ENCODE measurements at regions not wholly inside any gene's neighbourhood (a gene's known extent, or its start where the extent isn't known, plus 50 kb on each side); places are given as distances from the start of the nearest gene placed in this dataset.
"Not testable (repeated sequence)": the region's sequence is repeated elsewhere in the genome, so short reads cannot be mapped to it uniquely, and the experiment has no call there.

- DNase-seq: no peak
Measured at GRCh38 chr10:18735711-18736110, 76.5 kb downstream of the ARL5B start.

GRCh38 chr10:18737236-18737635, 78.0 kb downstream of the ARL5B start:
- no peak for DNase-seq

- DNase-seq: no peak
Measured at GRCh38 chr10:18737841-18738240, 78.6 kb downstream of the ARL5B start.

GRCh38 chr10:18738835-18739234, 79.6 kb downstream of the ARL5B start:
- no peak for DNase-seq

GRCh38 chr10:18743926-18744325, 84.7 kb downstream of the ARL5B start:
- DNase-seq: peak; percentile 15

- DNase-seq: peak; percentile 82
Measured at GRCh38 chr10:18753312-18753895, 94.2 kb downstream of the ARL5B start.

GRCh38 chr10:18759575-18759974, 100.3 kb downstream of the ARL5B start:
- DNase-seq: no peak

- no peak for DNase-seq
Measured at GRCh38 chr10:18760836-18761235, 101.6 kb downstream of the ARL5B start.

- DNase-seq: no peak
Measured at GRCh38 chr10:18767981-18768380, 108.8 kb downstream of the ARL5B start.

- no peak for DNase-seq
Measured at GRCh38 chr10:18773180-18773579, 113.9 kb downstream of the ARL5B start.

- DNase-seq: peak; percentile 30
Measured at GRCh38 chr10:18777258-18777657, 118.0 kb downstream of the ARL5B start.

GRCh38 chr10:18786478-18786877, 127.2 kb downstream of the ARL5B start:
- no peak for DNase-seq

GRCh38 chr10:18793951-18794350, 134.7 kb downstream of the ARL5B start:
- DNase-seq: peak; percentile 70

- DNase-seq: no peak
Measured at GRCh38 chr10:18795549-18795948, 136.3 kb downstream of the ARL5B start.

GRCh38 chr10:18797286-18797685, 138.1 kb downstream of the ARL5B start:
- no peak for DNase-seq

- peak; percentile 46 for DNase-seq
Measured at GRCh38 chr10:18822156-18822555, 162.9 kb downstream of the ARL5B start.

GRCh38 chr10:18829259-18829658, 170.0 kb downstream of the ARL5B start:
- no peak for DNase-seq

- DNase-seq: no peak
Measured at GRCh38 chr10:18830277-18830676, 171.0 kb downstream of the ARL5B start.

GRCh38 chr10:18856623-18857022, 192.0 kb upstream of the MALRD1 start:
- not testable (repeated sequence) for DNase-seq

- DNase-seq: no peak
Measured at GRCh38 chr10:18859659-18860058, 188.9 kb upstream of the MALRD1 start.

- DNase-seq: no peak
Measured at GRCh38 chr10:18860186-18860585, 188.4 kb upstream of the MALRD1 start.

GRCh38 chr10:18860631-18861240, 187.9 kb upstream of the MALRD1 start:
- no peak for DNase-seq

GRCh38 chr10:18861382-18861781, 187.2 kb upstream of the MALRD1 start:
- no peak for DNase-seq

- no peak for DNase-seq
Measured at GRCh38 chr10:18866852-18867251, 181.7 kb upstream of the MALRD1 start.

- DNase-seq: no peak
Measured at GRCh38 chr10:18868919-18869318, 179.7 kb upstream of the MALRD1 start.
